Lower lobe of right lung (tissue), 2 donors: ENCODE measurements at regions not wholly inside any gene's neighbourhood (a gene's known extent, or its start where the extent isn't known, plus 50 kb on each side); places are given as distances from the start of the nearest gene placed in this dataset.

Experiments
- ATAC-seq, 2 donors: fragments of 200-7000 bp; cut with Tn5 transposase; one replicate each; pipeline ENCODE4 v1.9.1; 2020 to 2022; ENCODE audit warnings: mild to moderate bottlenecking in 2 of 2, moderate library complexity in 2 of 2
- DNase-seq: peaks from one replicate; pipeline ENCODE4 v3.0.0-alpha.2; 2020
- H3K27ac ChIP-seq: fragments of 200-600 bp; one replicate; pipeline ENCODE4 v1.8.0; 2022
- H3K27me3 ChIP-seq: fragments of 200-600 bp; one replicate; pipeline ENCODE4 v1.8.0; 2022; ENCODE audit warnings: low read depth
- H3K36me3 ChIP-seq: fragments of 200-600 bp; one replicate; pipeline ENCODE4 v1.8.0; 2022; ENCODE audit warnings: mild to moderate bottlenecking
- H3K4me1 ChIP-seq: fragments of 200-600 bp; one replicate; pipeline ENCODE4 v1.8.0; 2022
- H3K4me3 ChIP-seq: fragments of 200-600 bp; one replicate; pipeline ENCODE4 v1.8.0; 2022; ENCODE audit warnings: mild to moderate bottlenecking
- H3K9me3 ChIP-seq: fragments of 200-600 bp; one replicate; pipeline ENCODE4 v1.8.0; 2022
- CTCF ChIP-seq: fragments of 200-600 bp; IDR thresholded peaks from one replicate; pipeline ENCODE4 v1.8.0; 2022; ENCODE audit warnings: antibody characterized with exemption, mild to moderate bottlenecking
- intact Hi-C: fragments of 100-400 bp; cut with DNase I; formaldehyde crosslinking; loops from one replicate; pipeline ENCODE4 v1.11.0; 2022
- donor health status: DM: no; HTN: yes; CAD: no; lungs with severe emphysema.

GRCh38 chr11:42502151-42502550, 809.6 kb upstream of the API5 start:
- intact Hi-C loops = no loop called here
- H3K4me1 ChIP-seq = no peaks in the 10 kb centered on the region
- H3K4me3 ChIP-seq = no peak overlapping the region
- no peak for ATAC-seq
- TF ChIP-seq CTCF = no peak
- H3K27ac ChIP-seq = no peak overlapping the region
- DNase-seq = no peak
- no peaks in the 10 kb centered on the region for H3K27me3 ChIP-seq
- no peaks in the 10 kb centered on the region for H3K36me3 ChIP-seq
- H3K9me3 ChIP-seq = no peaks in the 10 kb centered on the region

- H3K27me3 ChIP-seq = no peaks in the 10 kb centered on the region
- intact Hi-C loops = loop anchor here (5.0 kb wide), 1 partner anchor 1060 kb away; no protein-coding TSS in a partner anchor
- no peaks in the 10 kb centered on the region for H3K4me1 ChIP-seq
- no peak overlapping the region for H3K4me3 ChIP-seq
- no peak for TF ChIP-seq CTCF
- DNase-seq (no peak), ATAC-seq (no peak)
- no peak overlapping the region for H3K27ac ChIP-seq
- H3K9me3 ChIP-seq = no peaks in the 10 kb centered on the region
- H3K36me3 ChIP-seq = no peaks in the 10 kb centered on the region
Measured at GRCh38 chr11:42521994-42522393, 789.8 kb upstream of the API5 start.

GRCh38 chr11:42524534-42525227, 787.1 kb upstream of the API5 start:
- H3K27ac ChIP-seq = no peak overlapping the region
- H3K36me3 ChIP-seq = no peaks in the 10 kb centered on the region
- TF ChIP-seq CTCF = peak; percentile 75
- H3K4me3 ChIP-seq = no peak overlapping the region
- no peak for DNase-seq
- H3K27me3 ChIP-seq = no peaks in the 10 kb centered on the region
- no peaks in the 10 kb centered on the region for H3K4me1 ChIP-seq
- intact Hi-C loops = loop anchor here (5.0 kb wide), 1 partner anchor 1062 kb away; no protein-coding TSS in a partner anchor
- H3K9me3 ChIP-seq = no peaks in the 10 kb centered on the region
- ATAC-seq = peak; percentile 76 to 77

- DNase-seq (no peak), ATAC-seq (no peak)
- Histone ChIP-seq H3K4me3 (no peak overlapping the region), H3K27ac (no peak overlapping the region), H3K9me3 (no peaks in the 10 kb centered on the region), H3K36me3 (no peaks in the 10 kb centered on the region), H3K4me1 (no peaks in the 10 kb centered on the region), H3K27me3 (no peaks in the 10 kb centered on the region)
- intact Hi-C loops = no loop called here
- TF ChIP-seq CTCF = no peak
Measured at GRCh38 chr11:42526426-42526825, 785.4 kb upstream of the API5 start.

GRCh38 chr11:42528471-42528870, 783.3 kb upstream of the API5 start:
- Histone ChIP-seq H3K4me1 (no peaks in the 10 kb centered on the region), H3K4me3 (no peak overlapping the region), H3K27ac (no peak overlapping the region), H3K9me3 (no peaks in the 10 kb centered on the region), H3K36me3 (no peaks in the 10 kb centered on the region), H3K27me3 (no peaks in the 10 kb centered on the region)
- no peak for ATAC-seq
- no peak for TF ChIP-seq CTCF
- intact Hi-C loops = no loop called here
- no peak for DNase-seq
